HG02623 (cell line): ENCODE measurements at regions not wholly inside any gene's neighbourhood (a gene's known extent, or its start where the extent isn't known, plus 50 kb on each side); places are given as distances from the start of the nearest gene placed in this dataset.

Source experiments
- ATAC-seq: cut with Tn5 transposase; IDR thresholded peaks from one replicate; pipeline ENCODE4 v1.9.1; 2021; ENCODE audit warnings: moderate library complexity; ENCODE audit not compliant: unreplicated experiment

DNA sequence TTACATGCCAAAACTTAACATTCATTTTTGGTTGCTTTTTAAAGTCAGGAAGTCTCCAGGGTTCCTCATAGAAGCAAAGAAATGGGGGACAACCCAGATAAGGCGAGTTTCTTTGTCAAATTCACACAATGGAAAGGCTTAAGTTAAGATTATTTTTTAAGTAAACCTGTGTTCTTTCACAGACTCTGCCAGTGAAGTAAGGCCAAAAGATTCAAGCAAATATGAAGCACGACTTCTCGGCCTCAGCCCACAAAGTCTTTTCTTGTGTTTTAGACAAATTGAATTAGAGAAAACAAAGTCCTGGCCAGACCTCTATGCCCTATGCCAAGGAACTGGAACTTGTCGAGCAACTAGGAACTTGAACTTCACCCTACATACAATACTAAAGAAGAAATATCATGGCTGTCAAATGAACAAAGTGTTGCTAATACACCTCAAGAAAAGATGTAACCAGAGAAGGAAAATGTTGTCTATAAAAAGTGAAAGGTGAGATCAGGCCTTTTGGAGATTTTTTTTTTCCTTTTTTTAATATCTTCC, 540.0 kb upstream of the JARID2 start:
- ATAC-seq: no peak

GRCh38 chr6:14706378-14706929, 539.4 kb upstream of the JARID2 start:
- no peak for ATAC-seq

DNA sequence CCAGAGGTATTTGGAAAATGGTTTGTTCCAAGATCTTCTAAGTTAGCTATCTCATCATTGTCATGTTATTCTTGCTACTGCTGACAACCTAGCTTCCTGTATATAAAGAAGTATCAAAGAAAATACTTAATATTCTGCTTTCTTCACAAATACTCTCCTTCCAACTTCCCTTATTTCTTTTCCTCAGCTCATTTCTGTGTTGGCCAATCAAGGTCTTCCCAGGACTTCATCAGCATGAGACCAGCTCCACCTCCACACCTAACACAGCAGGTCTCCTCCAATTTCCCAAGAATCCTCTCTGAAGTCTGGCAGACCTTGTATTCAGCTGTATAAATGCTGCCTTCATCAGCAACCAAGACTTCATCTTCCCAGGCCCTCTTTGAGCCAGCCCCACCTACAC, 538.6 kb upstream of the JARID2 start:
- no peak for ATAC-seq

- ATAC-seq: no peak
Observed at GRCh38 chr6:14707971-14708465, 537.9 kb upstream of the JARID2 start.

GRCh38 chr6:14709066-14709670, 536.7 kb upstream of the JARID2 start:
- no peak for ATAC-seq

GRCh38 chr6:14709900-14710299, 536.0 kb upstream of the JARID2 start:
- ATAC-seq: no peak

- ATAC-seq: no peak
Observed at GRCh38 chr6:14710421-14710820, 535.4 kb upstream of the JARID2 start.

DNA sequence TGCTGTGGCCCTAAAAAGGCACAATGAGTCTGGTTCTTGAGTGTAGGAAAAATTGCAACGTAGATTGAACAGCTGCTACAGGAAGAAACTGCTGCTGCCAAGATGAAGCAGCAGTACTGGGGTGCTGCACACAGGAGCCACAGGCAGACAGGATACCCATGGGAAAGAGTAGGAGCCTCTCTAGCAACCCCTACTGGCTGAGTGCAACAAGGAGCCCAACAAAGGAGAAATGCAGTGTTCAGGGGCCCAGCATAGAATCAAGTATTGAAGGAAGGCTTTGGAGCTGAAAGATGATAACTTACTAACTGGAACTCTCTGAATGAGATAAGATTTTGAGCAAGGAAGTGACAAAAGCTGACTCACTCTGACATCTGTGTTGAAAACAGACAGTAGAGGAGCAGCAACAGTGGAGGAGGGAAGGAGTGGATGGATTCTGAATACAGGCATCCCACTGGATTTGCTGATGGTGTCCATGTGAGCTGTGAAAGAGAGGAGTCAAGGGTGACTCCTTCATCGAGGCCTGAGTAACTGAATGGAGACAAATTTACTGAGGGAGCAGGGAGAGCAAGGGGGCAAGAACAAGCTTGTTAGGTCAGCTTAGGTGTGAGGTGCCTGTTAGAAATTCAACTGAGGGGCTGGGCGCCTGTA, 534.7 kb upstream of the JARID2 start:
- ATAC-seq: no peak

- ATAC-seq: no peak
Observed at GRCh38 chr6:14711704-14712379, 534.0 kb upstream of the JARID2 start.

GRCh38 chr6:14713008-14713960, 532.6 kb upstream of the JARID2 start:
- no peak for ATAC-seq

DNA sequence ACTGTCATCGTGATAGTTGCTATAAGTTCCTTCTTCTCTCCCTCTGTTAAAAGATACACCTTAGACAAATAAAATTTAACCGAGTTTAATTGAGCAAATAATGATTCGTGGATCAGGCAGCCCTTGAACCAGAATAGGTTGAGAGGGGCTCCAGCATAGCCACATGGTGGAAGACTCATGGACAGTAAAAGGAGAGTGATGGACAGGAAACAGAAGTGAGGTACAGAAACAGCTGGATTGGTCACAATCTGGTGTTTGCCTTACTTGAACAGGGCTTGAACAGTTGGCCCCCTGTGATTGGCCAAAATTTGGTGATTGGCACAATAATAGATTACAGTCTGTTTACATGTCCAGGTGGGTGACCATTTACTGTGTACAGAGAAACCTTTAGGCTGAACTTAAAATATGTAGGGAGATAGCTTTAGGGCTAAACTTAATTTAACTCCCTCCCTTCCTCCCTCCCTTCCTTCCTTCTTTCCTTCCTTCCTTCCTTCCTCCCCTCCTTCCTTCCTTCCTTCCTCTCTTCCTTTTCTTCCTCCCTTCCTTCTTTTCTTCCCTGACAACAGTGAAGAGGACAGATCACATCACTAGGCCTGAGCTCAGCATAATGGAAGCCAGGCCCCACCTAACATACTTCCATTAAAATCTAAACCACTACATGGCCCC, 531.8 kb upstream of the JARID2 start:
- no peak for ATAC-seq

DNA sequence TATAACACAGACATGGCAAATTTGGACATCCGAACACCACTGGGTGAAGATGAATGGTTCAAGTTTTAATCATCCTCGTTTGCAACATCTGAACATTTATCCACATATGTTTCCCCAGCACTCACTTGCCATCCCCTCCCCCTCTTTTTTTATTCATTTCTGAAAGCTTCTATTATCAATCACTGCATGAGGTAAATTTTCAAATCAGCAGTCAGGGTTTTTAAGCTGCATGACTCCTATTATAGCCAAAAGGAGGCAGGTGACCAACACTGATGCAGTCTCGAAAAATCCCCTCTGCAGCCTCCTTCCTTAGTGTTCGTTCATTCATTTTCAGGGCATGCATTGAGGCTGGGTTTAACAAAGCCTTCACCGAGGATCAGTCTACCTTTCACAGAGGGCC, 530.8 kb upstream of the JARID2 start:
- no peak for ATAC-seq

DNA sequence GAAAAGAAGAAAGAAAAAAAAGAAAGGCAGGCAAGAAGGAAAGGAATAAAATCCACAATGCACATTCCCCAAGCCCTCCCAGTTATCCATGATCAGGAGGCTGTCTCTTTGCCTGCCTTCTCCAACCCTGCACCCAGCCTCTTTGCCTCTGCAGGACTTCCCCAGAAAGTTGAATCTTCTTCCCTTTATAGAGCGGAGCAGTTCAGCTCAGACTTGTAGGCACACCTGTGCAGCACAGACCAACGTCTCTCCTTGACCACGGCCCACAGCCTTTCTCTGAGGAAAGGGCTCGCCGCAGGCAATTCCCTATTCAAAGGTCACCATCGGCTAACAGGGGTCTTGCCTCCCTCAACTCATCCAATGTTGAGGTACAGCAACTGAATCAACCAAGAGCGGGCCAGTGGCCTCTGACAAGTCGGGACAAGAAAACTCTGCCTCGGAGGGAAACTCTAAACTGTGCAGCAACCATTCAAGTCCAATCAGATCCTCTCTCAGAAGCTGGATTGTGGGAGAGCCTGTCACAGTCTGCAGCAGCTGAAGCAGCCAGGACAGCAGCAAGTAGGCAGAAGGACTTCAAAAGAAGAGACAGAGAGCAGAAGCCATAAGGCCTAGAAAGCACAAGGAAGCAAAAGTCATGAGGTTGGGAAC, 529.2 kb upstream of the JARID2 start:
- no peak for ATAC-seq

GRCh38 chr6:14717307-14717706, 528.6 kb upstream of the JARID2 start:
- ATAC-seq: no peak

- no peak for ATAC-seq
Observed at GRCh38 chr6:14718861-14719260, 527.0 kb upstream of the JARID2 start.

DNA sequence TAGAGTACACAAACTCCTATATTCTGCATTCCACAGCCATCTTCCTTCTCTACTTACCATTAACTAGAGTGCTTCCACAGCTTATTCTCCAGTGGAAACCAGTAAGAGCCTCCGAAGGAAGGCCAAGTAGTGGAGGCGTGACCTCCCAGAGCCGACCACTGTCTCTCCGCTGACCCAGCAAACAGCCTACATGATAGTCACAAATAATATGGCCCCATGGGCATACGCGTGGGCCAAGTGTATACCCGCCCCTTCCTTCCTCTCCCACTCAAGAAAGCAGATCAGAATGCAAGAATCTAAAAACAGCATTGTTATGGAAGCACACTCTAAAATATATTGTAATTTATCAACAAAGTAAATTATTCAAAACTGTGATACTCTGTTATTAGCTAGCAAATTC, 526.6 kb upstream of the JARID2 start:
- ATAC-seq: no peak

GRCh38 chr6:14720411-14721102, 525.3 kb upstream of the JARID2 start:
- no peak for ATAC-seq

DNA sequence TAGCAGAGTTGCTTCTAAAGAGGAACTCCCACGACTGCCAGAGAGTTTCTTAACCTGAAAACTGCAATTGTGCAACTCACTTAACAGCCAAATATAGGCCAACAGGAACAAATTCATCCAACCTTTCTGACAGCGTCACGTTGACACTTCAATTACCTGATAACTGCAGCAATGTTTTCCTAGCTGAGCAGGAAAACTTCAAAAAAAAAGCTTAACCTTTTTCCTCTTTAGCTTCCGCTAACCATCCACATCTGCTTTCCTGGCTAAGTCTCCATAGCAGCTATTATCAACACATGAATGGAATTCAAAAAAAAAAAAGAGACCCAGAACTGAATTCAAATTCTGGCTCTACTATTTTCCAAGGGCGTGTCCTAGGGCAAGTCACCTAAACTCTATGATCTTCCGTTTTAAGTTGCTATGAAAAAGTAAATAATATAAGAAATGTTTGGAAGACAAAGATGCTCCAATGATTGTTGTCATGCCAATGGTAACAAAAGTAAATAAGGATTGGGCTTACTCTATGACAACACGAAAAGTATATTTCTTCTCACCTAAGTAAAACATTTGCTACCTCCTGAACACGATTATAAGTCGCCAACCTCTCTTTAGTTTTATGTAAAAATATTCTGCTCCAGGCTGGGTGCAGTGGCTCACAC, 524.6 kb upstream of the JARID2 start:
- ATAC-seq: no peak
